ENCODE measurements at regions not wholly inside any gene's neighbourhood (a gene's known extent, or its start where the extent isn't known, plus 50 kb on each side); places are given as distances from the start of the nearest gene placed in this dataset.

DNA sequence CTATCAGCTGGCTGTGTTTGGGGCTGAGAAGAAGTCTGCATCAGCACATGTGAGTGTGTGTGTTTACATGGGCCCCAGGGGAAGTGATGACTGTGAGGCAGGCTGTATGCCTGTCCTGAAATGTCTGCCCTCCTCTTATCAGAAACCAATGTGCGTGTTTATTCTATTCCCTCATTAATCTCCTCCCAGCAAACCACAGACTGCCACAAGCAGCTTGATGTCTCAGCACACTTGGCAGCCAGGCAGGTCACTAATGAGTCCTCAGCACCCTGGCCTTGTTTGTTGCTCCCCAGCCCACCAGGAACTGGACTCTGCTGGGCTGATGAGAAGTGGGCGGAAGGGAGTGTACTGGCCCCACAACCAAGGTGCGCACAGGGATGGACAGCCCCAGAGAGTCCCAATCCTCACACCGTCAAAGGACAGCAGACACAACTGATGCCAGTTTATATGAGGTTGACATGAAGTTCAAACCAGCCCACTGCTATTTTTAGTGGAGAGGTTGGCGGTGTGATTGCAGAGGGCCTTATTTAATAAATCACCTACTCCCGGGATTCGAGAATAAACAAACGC is 225.8 kb downstream of the ETS1 start:
- peak; percentile 72 for DNase-seq

DNA sequence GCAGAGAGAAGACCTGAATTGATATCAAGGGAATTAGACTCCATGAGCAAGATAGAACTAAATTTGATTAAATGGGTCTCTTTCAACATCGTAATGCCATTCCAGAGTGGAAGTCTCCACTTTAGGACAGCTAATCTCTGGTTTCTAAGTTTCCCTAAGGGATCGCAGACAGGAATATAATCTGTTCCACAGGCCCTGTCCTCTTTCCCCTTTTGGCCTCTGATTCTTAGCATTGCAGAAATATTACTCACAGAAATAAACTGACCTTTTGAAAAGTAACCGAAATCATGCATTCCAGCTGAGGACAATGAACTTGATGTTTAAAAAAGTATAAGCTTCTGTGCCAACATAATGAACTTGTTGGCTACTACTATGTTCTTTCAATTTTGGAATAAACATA is 227.8 kb downstream of the ETS1 start:
- DNase-seq: no peak

GRCh38 chr11:128357073-128357472 is 230.3 kb downstream of the ETS1 start:
- no peak for DNase-seq

DNA sequence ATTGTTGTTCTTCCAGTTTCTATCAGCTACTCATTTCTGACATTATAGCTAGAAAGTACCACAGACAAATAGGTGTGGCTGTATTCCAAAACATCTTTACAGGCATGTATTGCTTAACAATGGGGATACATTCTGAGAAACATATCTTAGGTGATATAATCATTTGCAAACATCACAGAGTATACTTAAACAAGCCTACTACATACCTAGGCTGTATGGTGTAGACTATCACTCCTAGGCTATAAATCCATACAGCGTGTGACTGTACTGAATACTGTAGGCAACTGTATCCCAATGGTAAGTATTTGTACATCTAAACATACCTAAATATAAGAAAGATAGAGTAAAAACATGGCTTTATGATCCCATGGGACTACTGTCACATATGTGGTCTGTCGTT is 231.8 kb downstream of the ETS1 start:
- no peak for DNase-seq

GRCh38 chr11:128354476-128354875 is 232.9 kb downstream of the ETS1 start:
- DNase-seq: peak; percentile 38

- DNase-seq: peak; percentile 17
Observed at GRCh38 chr11:128351168-128351567, 236.2 kb downstream of the ETS1 start.

GRCh38 chr11:128349650-128350299 is 237.6 kb downstream of the ETS1 start:
- no peak for DNase-seq

DNA sequence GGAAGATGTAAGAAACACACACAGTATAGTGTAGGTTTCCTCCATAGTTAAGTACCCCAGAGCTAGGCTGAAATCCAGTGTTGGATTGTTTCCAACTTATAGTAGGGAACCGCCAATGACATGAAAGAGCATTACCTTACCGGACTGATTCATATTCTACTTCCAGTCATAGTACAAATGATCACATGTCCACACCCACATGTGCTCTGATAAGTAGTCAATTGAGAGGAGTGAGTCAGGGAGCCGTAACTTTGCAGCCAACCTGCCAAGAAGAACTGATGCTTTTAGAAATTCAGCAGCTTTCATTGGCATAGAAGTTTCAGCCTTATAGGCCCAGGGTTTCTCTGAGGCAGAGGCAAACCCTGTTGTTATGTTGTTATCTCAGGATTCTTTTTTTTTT is 240.6 kb downstream of the ETS1 start:
- DNase-seq: peak; percentile 69

GRCh38 chr11:128345316-128345715 is 242.0 kb downstream of the ETS1 start:
- DNase-seq: peak; percentile 55

DNA sequence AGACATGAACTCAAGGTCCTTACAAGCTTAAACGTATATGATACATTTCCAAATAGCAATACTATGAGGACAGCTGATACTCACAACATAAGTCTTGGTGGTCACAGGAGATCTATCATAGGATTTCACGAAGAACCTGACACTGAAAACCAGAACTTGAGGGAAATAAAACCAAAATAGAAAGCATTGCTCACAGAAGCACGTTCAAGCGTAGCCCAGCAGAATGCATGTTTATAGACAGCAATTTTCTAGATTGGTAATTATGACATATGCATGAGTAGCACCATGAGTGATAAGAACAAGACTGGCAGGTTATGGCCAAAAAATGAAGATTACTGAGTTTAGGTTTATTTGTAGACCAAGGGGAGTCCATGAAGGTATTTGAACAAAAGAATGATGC is 243.5 kb downstream of the ETS1 start:
- DNase-seq: peak; percentile 44

DNA sequence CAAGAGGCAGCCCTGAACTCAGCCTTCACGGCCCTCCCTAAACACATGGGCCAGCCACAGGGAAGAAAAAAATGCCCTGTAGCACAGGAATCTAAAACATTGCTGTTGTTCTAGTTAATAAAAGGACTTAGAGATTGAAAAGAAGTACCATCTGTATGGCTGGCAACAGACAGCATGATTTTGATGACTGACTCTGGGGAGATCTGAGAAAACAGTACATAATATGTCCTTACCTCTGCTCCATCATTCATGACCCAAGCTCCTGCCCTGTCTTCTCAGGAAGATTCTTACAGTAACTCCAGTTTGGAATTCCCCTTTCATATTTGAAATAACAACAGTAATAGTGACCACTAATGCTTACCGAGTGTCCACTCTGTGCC is 244.2 kb downstream of the ETS1 start:
- no peak for DNase-seq

DNA sequence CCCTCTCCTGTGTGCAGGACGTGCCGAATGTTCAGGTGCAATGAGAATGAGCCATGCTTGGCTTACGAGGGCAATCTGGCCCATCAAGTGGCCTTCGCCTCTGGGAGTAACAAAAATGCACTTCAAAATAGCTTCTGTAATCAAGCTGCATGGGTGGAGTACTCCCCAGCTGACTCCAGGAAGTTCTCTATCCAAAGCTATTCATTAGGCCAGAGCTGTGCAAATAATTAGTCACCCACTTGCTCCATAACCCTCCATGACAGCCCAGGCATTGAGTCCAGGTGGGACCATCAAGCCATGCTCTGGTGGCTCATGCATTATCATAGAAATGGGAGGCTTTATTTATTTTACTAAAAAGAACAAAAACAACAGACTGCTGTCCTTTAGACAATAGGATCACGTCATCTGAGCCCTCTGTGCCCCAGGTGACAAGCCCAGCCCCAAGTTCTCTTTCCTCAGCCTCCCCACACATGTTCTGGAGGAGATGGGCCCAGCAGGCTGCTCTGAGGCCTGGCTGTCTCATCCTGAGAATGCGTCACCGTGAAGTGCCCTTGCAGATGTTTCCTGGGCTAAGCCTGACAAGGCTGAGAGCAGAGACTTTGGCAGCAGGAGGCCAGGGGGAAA is 244.7 kb downstream of the ETS1 start:
- peak; percentile 100 for DNase-seq

DNA sequence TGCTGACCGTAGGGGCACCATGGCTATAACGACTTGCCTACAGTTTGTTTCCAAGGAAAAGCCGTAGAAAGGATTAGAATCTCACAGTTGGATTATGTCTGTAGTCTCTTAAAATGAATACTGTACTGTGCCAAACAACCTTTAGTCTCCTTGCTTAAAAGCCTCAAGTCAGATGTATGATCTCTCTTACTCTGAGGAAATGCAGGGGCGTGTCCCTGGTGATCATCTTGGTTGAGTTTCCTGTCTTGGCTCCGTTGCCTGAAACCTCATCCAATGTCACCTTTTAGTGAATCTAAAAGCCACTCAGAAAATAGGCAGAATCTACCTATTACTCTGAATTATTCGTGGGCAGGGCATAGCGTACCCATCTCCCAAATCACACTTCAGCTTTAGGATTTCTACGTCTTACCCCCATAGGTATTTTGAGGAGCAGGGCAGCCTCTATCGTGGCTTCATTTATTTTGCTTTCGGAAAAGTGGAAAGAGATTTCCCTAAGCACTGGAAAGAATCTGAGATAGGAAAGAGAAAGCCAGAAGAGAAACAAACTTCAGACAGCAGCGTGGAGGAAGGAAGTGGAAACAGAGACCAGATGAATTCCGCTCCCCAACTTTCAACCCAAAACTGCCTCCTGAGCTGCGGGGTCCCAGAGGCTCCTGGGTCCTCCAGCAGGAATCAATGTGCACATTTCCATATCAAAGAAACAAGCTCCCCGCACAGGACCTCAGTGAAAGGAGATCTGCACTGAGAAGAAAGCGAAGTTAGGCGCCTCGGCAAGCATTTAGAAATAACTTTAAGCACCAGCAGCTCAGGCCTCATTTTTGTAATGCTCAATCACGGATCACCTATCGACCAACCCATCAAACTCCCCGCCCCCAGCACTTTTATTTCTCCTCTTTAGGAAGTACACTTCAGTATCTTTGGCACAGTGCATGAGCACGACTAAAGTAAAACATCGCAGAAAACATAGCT is 245.8 kb downstream of the ETS1 start:
- DNase-seq: peak; percentile 39

DNA sequence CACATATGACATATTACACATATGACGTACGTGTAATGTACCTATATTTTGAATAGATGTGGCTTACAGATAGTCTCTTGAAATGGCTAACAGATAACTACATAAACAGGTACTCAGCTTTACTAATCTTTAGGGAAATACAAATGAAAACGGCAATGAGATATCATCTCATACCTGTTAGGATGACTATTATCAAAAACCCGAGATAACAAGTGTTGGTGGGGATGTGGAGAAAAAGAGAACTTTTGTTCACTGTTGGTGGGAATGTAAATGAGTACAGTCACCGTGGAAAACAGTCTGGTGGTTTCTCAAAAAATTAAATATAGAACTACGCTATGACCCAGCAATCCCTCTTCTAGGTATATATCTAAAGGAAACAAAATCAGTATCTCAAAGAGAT is 247.6 kb downstream of the ETS1 start:
- no peak for DNase-seq

GRCh38 chr11:128338811-128339210 is 248.5 kb downstream of the ETS1 start:
- no peak for DNase-seq

DNA sequence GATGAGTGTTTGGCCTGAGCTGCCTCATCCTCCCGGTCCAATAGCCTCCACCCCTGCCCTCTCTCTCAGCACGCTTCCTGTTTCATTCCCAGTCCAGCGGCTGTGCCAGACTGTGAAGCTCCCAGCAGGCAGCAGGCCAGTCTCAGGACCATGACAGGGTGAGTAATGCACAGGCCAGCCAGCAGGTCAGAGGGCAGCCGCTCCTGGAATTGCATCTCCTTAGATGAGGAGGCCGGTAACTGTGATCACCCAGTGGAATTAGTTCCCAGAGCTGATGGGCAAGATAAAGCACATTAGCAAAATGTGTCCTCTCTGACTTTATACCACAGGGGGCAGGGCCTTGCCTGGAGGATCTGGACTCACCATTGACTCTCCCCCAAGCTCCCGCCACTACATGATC is 251.2 kb downstream of the ETS1 start:
- DNase-seq: peak; percentile 30

DNA sequence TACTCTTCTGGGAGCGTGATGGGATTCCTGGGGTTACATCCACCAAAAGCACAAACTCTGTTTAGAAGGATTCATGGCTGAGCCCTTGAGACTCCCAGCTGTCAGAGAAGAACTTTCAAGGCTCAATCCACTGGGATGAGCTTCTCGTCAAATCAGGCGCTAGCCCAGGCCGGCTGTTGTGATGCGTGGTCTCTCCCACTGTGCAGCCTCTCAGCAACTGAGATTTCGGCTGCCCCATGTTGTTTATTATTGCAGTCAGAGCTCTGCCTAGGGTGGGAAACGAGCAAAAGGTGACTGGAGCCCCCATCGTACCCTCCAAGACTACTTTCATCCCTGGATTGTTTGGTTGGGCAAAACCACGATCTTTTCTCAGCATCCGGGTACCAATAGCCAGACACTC is 251.6 kb downstream of the ETS1 start:
- DNase-seq: no peak

DNA sequence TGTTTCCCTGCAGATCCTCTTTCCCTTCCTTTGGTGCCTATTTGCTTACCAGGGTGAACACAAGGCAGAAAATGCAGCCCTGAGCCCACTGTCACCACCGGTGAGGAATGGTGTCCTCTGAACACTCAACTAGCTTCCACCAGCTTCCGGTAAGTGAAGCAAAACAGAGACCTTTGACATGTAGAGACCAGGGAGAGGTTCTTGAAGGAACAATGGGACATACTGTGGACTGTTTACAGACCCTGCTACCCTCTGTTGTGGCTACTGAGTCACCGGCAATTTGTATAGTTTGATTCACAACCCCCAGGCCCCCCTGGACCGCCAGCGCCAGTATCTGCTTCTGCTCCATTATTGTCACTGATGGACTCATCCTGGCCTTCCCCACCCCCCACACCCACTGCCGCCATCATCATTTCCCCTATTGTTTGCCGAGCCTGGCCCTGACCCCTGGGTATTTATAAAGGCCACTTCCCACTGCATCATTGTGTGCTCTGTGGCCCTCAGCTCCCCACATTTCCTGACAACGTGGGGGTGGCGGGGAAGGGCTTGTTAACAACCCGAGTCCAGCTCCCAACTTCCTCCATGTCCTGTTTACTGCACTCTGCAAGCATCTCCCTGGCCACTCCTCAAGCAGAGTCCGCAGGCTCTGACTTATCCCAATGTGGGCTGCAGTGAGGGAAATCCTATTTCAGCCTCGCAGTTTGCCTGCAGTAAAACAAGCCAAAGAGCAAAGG is 252.9 kb downstream of the ETS1 start:
- DNase-seq: no peak

- DNase-seq: no peak
Observed at GRCh38 chr11:128331317-128331716, 256.0 kb downstream of the ETS1 start.

DNA sequence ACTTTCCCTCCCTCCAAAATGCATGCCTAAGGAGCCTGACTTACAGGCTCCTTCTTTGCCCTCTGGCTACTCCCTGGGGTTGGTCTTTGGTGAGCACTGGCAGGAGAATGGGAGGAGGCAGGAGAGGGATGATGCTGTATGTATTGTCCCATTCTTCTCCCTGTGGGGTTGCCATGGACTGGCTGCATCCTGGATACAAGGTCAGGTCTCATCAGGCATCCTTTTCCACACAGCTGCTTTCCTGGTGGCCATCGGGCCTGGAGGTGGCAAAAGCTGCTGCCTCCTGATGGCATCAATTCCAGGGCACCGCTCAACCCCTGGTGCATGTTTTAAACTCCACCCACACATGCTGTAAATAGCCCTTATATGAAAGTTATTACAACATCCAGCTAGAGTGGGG is 257.2 kb downstream of the ETS1 start:
- no peak for DNase-seq

DNA sequence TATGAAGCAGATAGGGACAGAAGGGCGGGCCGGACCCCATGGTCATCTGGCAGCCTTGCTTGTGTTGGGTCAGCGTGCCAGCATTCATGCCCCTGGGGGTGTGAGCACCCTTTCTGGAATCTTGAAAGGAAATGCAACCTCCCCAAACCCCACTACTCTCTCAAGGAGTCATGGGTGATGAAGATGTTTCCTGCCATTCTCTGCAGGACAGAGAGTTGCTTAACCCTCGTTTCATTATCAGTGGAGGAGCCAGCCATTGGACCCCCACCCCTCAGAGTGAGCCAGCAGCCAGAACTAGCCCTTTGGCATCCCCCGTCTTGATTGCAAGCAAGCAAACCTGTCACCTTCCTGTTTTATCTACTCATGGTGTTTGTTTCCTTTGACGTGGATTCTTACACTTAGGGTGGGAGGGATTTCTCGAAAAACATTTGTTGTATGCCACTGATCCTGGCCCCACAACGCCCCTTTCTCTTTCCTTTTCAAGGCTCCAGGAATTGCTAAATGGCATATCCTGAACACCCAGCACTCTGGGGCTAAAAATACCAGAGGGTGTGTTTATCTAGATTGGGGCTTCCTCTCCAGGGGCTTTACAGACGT is 258.3 kb downstream of the ETS1 start:
- no peak for DNase-seq

GRCh38 chr11:128327274-128327673 is 260.1 kb downstream of the ETS1 start:
- DNase-seq: no peak

Measured in DMS53 (cell line).